NCI-H510A (cell line): ENCODE measurements at regions not wholly inside any gene's neighbourhood (a gene's known extent, or its start where the extent isn't known, plus 50 kb on each side); places are given as distances from the start of the nearest gene placed in this dataset.

Experiments
- DNase-seq: peaks from one replicate; lab custom pipeline; 2025; lab: John Stamatoyannopoulos, UW

GRCh38 chr11:109173504-109173903 lies 248.5 kb upstream of the C11orf87 start:
- DNase-seq, result no peak

GRCh38 chr11:109184376-109184775 lies 237.6 kb upstream of the C11orf87 start:
- DNase-seq, result no peak

DNA sequence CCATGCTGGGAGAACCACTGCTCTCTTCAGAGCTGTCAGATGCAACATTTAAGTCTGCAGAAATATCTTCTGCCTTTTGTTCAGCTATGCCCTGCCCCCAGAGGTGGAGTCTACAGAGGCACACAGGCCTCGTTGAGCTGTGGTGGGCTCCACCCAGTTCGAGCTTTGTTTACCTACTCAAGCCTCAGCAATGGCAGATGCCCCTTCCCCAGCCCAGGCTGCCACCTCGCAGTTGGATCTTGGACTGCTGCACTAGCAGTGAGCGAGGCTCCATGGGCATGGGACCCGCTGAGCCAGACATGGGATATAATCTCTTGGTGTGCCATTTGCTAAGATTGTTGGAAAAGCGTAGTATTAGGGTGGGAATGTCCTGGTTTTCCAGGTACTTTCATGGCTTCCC lies 229.1 kb upstream of the C11orf87 start:
- no peak for DNase-seq

GRCh38 chr11:109193880-109194279 lies 228.1 kb upstream of the C11orf87 start:
- DNase-seq, result no peak

- DNase-seq, result no peak
Measured at GRCh38 chr11:109196016-109196415, 226.0 kb upstream of the C11orf87 start.

DNA sequence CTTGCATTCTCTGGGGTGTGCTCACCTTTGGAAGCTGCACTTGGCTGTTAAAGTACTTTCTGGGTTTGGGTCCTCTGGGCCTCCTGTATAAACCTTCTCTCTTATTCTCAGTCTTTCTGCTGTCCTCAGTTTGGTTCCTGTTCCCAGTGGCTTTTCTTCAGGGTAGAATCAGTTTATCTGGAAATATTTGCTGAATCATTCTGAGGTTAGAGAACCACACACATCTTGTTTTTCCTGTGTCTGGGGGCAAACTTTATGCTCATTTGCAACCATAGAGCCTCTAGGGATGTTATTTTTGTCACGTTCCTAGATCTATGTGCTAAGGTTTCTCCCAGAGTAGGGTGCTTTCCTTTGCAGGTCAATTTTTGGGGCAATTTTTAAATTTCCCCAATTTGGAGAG lies 224.3 kb upstream of the C11orf87 start:
- DNase-seq, result no peak

GRCh38 chr11:109203176-109203575 lies 218.8 kb upstream of the C11orf87 start:
- DNase-seq, result no peak

GRCh38 chr11:109205312-109205711 lies 216.7 kb upstream of the C11orf87 start:
- DNase-seq, result no peak

DNA sequence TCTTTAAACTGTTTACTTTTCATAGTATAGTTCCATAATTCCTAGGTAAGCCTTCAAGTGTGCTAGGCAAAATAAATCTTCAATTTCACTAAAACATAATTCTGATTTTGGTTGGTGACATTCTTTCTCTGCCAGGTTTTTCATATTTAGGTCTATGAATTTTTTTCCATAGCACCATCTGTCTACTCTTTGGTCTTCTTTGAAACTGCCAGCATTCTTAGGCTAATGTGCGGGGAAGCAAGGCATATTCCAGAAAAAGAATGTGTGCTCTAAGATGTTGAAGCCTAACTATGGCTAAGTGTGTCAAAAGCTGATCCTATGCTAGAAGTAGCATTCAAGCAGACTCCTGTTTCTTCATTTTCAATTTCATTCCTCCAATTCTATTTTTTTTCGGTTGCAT lies 213.9 kb upstream of the C11orf87 start:
- DNase-seq, result no peak

GRCh38 chr11:109209572-109209971 lies 212.4 kb upstream of the C11orf87 start:
- no peak for DNase-seq

DNA sequence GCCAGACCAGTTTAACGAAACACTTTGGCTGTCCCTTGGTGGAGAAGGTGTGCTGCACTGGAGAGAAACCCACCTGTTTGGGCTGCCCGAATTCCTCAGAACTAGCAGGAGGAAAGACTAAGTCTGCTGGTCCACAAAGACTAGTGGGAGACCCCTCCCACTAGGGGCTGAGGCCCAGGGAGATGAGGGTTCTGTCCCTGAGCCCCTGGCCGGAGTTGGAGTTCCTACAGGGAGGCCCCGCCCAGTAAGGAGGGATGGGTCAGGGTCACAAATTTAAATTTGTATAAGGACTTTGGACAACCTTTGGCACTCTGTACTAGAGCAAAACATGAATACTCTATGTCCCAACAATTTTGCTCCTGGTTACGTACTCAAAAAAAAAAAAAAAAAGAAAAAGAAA lies 200.8 kb upstream of the C11orf87 start:
- DNase-seq, result no peak

DNA sequence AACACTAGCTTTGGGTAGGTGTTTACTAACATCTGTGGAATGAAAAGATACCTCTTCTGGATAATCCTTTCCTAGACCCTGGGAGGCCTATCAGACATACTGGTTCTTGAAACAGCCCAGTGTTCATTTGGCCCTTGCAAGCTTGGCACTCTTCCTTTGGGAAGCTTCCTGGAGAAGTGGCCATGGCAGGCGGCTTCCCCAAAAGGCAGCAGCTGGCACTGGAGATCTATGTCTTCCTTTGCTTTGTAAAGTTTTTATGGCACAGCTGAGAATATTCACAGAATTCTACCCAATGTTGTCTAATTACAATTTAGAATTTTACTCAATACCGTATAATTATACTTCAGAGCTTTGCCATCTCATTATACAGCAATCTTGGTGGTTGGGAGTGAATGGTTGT lies 199.2 kb upstream of the C11orf87 start:
- DNase-seq, result no peak

GRCh38 chr11:109223451-109223850 lies 198.5 kb upstream of the C11orf87 start:
- DNase-seq, result no peak

GRCh38 chr11:109229682-109230081 lies 192.3 kb upstream of the C11orf87 start:
- no peak for DNase-seq

GRCh38 chr11:109236188-109236587 lies 185.8 kb upstream of the C11orf87 start:
- no peak for DNase-seq

DNA sequence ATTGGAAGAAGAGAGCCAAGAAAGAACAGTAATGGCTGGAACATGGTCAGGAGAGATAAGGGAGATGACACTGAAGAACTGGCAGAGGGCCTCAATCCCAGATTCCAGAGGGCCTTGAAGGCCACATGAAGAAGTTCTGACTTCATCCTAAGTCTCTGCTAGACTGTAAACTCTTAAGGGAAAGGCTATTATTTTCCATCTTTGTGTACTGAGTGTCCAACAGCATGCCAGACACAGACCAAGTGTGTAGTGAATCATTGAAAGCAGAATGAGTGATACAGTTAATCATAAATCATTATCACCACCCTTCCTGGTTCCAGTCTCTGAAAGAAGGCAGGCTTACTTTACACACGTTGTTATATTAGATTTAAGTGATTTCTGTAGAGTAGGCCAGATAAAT lies 185.3 kb upstream of the C11orf87 start:
- no peak for DNase-seq

DNA sequence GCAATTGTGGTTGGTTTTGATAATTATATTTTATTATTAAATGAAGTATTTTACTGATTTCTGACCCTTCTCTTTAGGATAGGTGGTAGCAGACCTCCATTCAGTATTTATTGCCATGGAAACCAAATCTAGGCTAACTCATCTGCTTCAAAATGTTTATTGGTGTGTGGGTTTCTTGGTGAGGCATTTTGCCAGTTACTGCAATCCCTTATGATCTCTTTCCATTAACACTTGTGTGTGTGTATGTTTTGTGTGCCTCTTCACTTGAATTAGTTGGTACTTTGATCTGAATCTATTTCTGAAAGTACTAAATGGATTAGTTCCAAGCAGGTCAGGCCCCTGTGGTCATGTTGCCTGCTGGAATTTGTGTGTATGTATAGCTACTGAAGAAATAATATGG lies 184.4 kb upstream of the C11orf87 start:
- no peak for DNase-seq

GRCh38 chr11:109241988-109242536 lies 179.9 kb upstream of the C11orf87 start:
- no peak for DNase-seq

DNA sequence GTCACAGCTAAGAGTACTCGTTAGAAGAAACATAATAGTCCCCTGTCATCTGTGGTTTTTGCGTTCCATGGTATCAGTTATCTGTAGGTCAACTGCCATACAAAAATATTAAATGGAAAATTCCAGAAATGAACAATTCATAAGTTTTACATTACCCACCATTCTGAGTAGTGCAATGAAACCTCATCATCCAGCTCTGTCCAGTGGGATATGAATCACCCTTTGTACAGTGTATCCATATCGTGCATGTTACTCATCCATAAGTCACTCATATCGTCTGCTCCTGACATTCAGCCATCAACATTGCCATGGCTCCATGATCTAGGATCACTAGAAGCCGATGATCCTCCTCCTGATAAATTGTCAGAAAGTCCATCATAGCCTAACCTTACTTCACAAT lies 174.9 kb upstream of the C11orf87 start:
- no peak for DNase-seq

DNA sequence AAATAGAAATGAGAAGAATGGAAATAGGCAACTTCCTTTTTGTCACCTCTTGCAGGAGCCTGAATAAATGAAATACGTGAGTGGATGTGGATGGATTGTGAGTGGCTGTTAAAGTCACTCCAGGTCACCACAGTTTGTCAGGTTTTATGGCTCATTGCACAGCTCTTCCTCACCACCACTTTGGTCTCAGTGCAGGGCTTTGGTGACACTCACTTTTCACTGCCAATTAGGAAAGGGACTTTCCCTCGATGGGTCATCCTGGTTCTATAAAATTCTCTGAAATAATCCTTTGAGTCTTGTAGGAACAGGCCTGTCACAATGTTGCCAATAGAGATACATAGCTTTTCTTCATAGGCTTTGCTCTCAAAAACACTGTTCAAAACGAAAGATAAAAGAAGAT lies 172.4 kb upstream of the C11orf87 start:
- no peak for DNase-seq

- no peak for DNase-seq
Measured at GRCh38 chr11:109251230-109251629, 170.8 kb upstream of the C11orf87 start.

DNA sequence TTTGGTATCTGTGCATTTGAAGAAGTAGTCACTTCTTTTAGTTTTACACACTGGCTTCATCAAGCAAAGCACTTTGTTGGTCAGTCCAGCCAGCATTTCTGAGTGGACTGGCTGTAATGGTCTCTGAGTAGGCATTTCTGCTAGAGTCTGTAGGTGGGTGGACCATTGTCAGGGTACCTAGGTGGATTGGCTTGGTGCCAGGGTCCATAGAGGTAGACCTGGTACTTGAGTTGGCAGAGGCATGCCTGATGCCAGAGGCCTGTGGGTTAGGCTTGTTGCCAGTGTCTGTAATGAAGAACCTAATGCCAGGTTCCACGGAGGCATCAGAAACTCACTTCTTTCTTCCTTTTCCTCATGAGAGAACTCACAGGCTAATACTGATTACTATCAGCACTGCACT lies 157.9 kb upstream of the C11orf87 start:
- peak; percentile 58 for DNase-seq

GRCh38 chr11:109267293-109268095 lies 154.5 kb upstream of the C11orf87 start:
- no peak for DNase-seq

- DNase-seq, result no peak
Measured at GRCh38 chr11:109275931-109276330, 146.1 kb upstream of the C11orf87 start.
